Mammary epithelial cell (primary cell): ENCODE measurements at regions not wholly inside any gene's neighbourhood (a gene's known extent, or its start where the extent isn't known, plus 50 kb on each side); places are given as distances from the start of the nearest gene placed in this dataset.
"Not testable (repeated sequence)": the region's sequence is repeated elsewhere in the genome, so short reads cannot be mapped to it uniquely, and the experiment has no call there.

Source experiments
- EZH2 ChIP-seq: IDR thresholded peaks from 2 replicates; pipeline ENCODE4 v1.6.1; 2012; ENCODE audit warnings: low read length, inconsistent platforms, borderline replicate concordance
- TF ChIP-seq, protein P1 (sequence below), 2 donors: IDR thresholded peaks in 1 of 2; conservative IDR thresholded peaks in 1 of 2; 2 replicates each; pipeline ENCODE4 v1.5.1; 2011 to 2012; ENCODE audit warnings: inconsistent platforms in 2 of 2, low read length in 2 of 2, mild to moderate bottlenecking in 2 of 2, control low read depth in 1 of 2, low read depth in 1 of 2; ENCODE audit not compliant: insufficient read depth in 1 of 2; ENCODE audit errors: extremely low read depth in 1 of 2

DNA sequence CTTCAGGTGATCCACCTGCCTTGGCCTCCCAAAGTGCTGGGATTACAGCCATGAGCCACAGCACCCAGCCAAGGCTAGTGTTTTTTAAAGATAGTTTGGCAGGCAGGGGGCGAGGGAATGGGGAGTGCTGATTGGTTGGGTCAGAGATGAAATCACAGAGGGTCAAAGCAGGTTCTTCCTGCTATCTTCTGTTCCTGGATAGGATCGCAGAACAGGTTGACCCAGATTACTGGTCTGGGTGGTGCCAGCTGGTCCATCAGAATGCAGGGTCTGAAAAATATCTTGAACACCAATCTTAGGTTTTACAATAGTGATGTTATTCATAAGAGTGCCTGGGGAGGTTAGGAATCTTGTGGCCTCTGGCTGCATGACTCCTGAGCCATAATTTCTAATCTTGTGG lies 272.2 kb downstream of the CD83 start:
- TF ChIP-seq, protein P1, sequence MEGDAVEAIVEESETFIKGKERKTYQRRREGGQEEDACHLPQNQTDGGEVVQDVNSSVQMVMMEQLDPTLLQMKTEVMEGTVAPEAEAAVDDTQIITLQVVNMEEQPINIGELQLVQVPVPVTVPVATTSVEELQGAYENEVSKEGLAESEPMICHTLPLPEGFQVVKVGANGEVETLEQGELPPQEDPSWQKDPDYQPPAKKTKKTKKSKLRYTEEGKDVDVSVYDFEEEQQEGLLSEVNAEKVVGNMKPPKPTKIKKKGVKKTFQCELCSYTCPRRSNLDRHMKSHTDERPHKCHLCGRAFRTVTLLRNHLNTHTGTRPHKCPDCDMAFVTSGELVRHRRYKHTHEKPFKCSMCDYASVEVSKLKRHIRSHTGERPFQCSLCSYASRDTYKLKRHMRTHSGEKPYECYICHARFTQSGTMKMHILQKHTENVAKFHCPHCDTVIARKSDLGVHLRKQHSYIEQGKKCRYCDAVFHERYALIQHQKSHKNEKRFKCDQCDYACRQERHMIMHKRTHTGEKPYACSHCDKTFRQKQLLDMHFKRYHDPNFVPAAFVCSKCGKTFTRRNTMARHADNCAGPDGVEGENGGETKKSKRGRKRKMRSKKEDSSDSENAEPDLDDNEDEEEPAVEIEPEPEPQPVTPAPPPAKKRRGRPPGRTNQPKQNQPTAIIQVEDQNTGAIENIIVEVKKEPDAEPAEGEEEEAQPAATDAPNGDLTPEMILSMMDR (conservative IDR thresholded peaks at IDR 0.05 in 1 of 2, IDR thresholded peaks at IDR 0.05 in 1 of 2; ENCODE audit: extremely low read depth in 1 of 2, insufficient read depth in 1 of 2, low read depth in 1 of 2, low read length in 2 of 2): not testable (repeated sequence)
- TF ChIP-seq EZH2: not testable (repeated sequence)
